Fibroblast of skin of right quadriceps (primary cell): ENCODE measurements at regions not wholly inside any gene's neighbourhood (a gene's known extent, or its start where the extent isn't known, plus 50 kb on each side); places are given as distances from the start of the nearest gene placed in this dataset.

Experiments used
- DNase-seq: peaks from one replicate; pipeline ENCODE4 v3.0.0-alpha.2; 2013

GRCh38 chr9:12874395-12874794, 99.6 kb downstream of the LURAP1L start:
- DNase-seq, result no peak

- peak; percentile 63 for DNase-seq
These were observed 100.4 kb downstream of the LURAP1L start for GRCh38 chr9:12875191-12875590.

- no peak for DNase-seq
These were observed 102.1 kb downstream of the LURAP1L start for GRCh38 chr9:12876872-12877271.

GRCh38 chr9:12878351-12878978, 103.6 kb downstream of the LURAP1L start:
- DNase-seq, result no peak

- no peak for DNase-seq
These were observed 105.1 kb downstream of the LURAP1L start for GRCh38 chr9:12879961-12880360.

- DNase-seq, result peak; percentile 45
These were observed 105.7 kb downstream of the LURAP1L start for GRCh38 chr9:12880406-12881015.

- DNase-seq, result peak; percentile 89
These were observed 107.6 kb downstream of the LURAP1L start for GRCh38 chr9:12882430-12882829.

- peak; percentile 80 for DNase-seq
These were observed 110.0 kb downstream of the LURAP1L start for GRCh38 chr9:12884736-12885395.

- no peak for DNase-seq
These were observed 114.7 kb downstream of the LURAP1L start for GRCh38 chr9:12889402-12890106.

- DNase-seq, result no peak
These were observed 116.8 kb downstream of the LURAP1L start for GRCh38 chr9:12891588-12891987.

- DNase-seq, result no peak
These were observed 128.5 kb downstream of the LURAP1L start for GRCh38 chr9:12903316-12903715.

GRCh38 chr9:12904261-12905000, 129.6 kb downstream of the LURAP1L start:
- DNase-seq, result no peak

- peak; percentile 33 for DNase-seq
These were observed 131.8 kb downstream of the LURAP1L start for GRCh38 chr9:12906646-12907045.

- DNase-seq, result no peak
These were observed 134.1 kb downstream of the LURAP1L start for GRCh38 chr9:12908895-12909294.

- no peak for DNase-seq
These were observed 140.6 kb downstream of the LURAP1L start for GRCh38 chr9:12915366-12915954.

GRCh38 chr9:12916042-12916441, 141.2 kb downstream of the LURAP1L start:
- DNase-seq, result no peak

- DNase-seq, result no peak
These were observed 145.6 kb downstream of the LURAP1L start for GRCh38 chr9:12920437-12920836.

- no peak for DNase-seq
These were observed 146.8 kb downstream of the LURAP1L start for GRCh38 chr9:12921621-12922020.

GRCh38 chr9:12922224-12922866, 147.5 kb downstream of the LURAP1L start:
- DNase-seq, result peak; percentile 20

- DNase-seq, result peak; percentile 99
These were observed 148.7 kb downstream of the LURAP1L start for GRCh38 chr9:12923468-12924009.

- DNase-seq, result peak; percentile 36
These were observed 156.1 kb downstream of the LURAP1L start for GRCh38 chr9:12930906-12931305.

GRCh38 chr9:12933957-12934356, 159.1 kb downstream of the LURAP1L start:
- DNase-seq, result peak; percentile 75
